ENCODE measurements at regions not wholly inside any gene's neighbourhood (a gene's known extent, or its start where the extent isn't known, plus 50 kb on each side); places are given as distances from the start of the nearest gene placed in this dataset.

GRCh38 chr5:178794433-178794832 lies 64.0 kb upstream of the ZNF354A start:
- Histone ChIP-seq H3K4me1 (ENCODE audit: control insufficient read depth in 1 of 2, insufficient read depth in 2 of 2, low read length in 2 of 2) (no peaks in the 10 kb centered on the region), H4K20me1 (ENCODE audit: insufficient read depth) (no peaks in the 10 kb centered on the region), H3K9me3 (ENCODE audit: control insufficient read depth in 1 of 2, insufficient read depth in 1 of 2, low read depth in 1 of 2, low read length in 2 of 2) (no peaks in the 10 kb centered on the region), H3K9me2 (ENCODE audit: insufficient read depth) (no peaks in the 10 kb centered on the region), H2AFZ (ENCODE audit: low read depth, low read length, poor library complexity, severe bottlenecking) (no peak overlapping the region), H3K9ac (ENCODE audit: low read length) (no peak overlapping the region), H3K27ac (ENCODE audit: low read depth, low read length) (no peak overlapping the region), H3K36me3 (ENCODE audit: control insufficient read depth in 1 of 2, insufficient read depth in 2 of 2, low read length in 2 of 2) (no peaks in the 10 kb centered on the region; a peak in 1 of 4 replicates), H3K27me3 (ENCODE audit: insufficient read depth, low read length) (no peaks in the 10 kb centered on the region), H3K4me2 (ENCODE audit: low read length) (no peak overlapping the region), H3K79me2 (ENCODE audit: insufficient read depth, low read length) (0 out of 2 replicates have a peak, but pooled peaks cover 2% of the 10 kb centered on the region), H3K4me3 (replicated peaks in 1 of 2; ENCODE audit: low read depth in 1 of 2, low read length in 2 of 2) (no peak overlapping the region)
- DNase-seq (ENCODE audit: low read depth, low spot score) (no peak), ATAC-seq (no peak)
- no peak for TF ChIP-seq ATF3 (IDR thresholded peaks at IDR 0.05)
- no peak for TF ChIP-seq ZBTB33 (IDR thresholded peaks at IDR 0.05; ENCODE audit: extremely low read depth, insufficient replicate concordance, low read length)
- no peak for TF ChIP-seq SP1 (IDR thresholded peaks at IDR 0.05; ENCODE audit: low read depth)
- TF ChIP-seq REST (IDR thresholded peaks at IDR 0.05; ENCODE audit: low read depth) = no peak
- no peak for TF ChIP-seq YY1 (IDR thresholded peaks at IDR 0.05; ENCODE audit: extremely low read depth, insufficient replicate concordance, low read depth, low read length)
- no peak for TF ChIP-seq JUND (IDR thresholded peaks at IDR 0.05)
- no peak for TF ChIP-seq RAD21 (IDR thresholded peaks at IDR 0.05; ENCODE audit: low read depth)
- no peak for TF ChIP-seq ZNF274 (IDR thresholded peaks at IDR 0.05; ENCODE audit: low read depth, low read length)
- TF ChIP-seq POLR2AphosphoS5 (IDR thresholded peaks at IDR 0.05; ENCODE audit: low read depth, low read length) = no peak
- no peak for TF ChIP-seq EZH2phosphoT487 (IDR thresholded peaks at IDR 0.05; ENCODE audit: borderline replicate concordance)
- no peak for TF ChIP-seq POLR2A (IDR thresholded peaks at IDR 0.05; ENCODE audit: borderline replicate concordance, extremely low read depth, insufficient read depth, insufficient read length)
- no peak for TF ChIP-seq CTCF (IDR thresholded peaks at IDR 0.05 in 2 of 3, conservative IDR thresholded peaks at IDR 0.05 in 1 of 3; ENCODE audit: borderline replicate concordance in 1 of 3, insufficient read depth in 1 of 3, low read depth in 2 of 3, low read length in 2 of 3)
- no peak for TF ChIP-seq TCF7L2 (IDR thresholded peaks at IDR 0.05; ENCODE audit: borderline replicate concordance, extremely low read depth, insufficient read depth, insufficient read length)
- no peak for TF ChIP-seq SRF (IDR thresholded peaks at IDR 0.05; ENCODE audit: low read depth)
- TF ChIP-seq CEBPB (IDR thresholded peaks at IDR 0.05; ENCODE audit: low read depth) = no peak
- no peak for TF ChIP-seq SIN3A (IDR thresholded peaks at IDR 0.05; ENCODE audit: low read depth)
- TF ChIP-seq MAX (IDR thresholded peaks at IDR 0.05) = no peak
- TF ChIP-seq EZH2 (IDR thresholded peaks at IDR 0.05) = no peak
- CTCF ChIA-PET = no interaction called here
- RAD21 ChIA-PET (ENCODE audit: low non-redundant PET in 1 of 2, low total read pairs in 2 of 2, uncharacterized antibody in 2 of 2, unreplicated experiment in 2 of 2) = no interaction called here
- POLR2A ChIA-PET = no interaction called here
- intact Hi-C loops (cut with micrococcal nuclease) = no loop called here
- BruUV-seq (replicated peaks) = no TSS peak

Measured in HCT116 (cell line).